Epithelial cell of proximal tubule (primary cell): ENCODE measurements at regions not wholly inside any gene's neighbourhood (a gene's known extent, or its start where the extent isn't known, plus 50 kb on each side); places are given as distances from the start of the nearest gene placed in this dataset.

ENCODE experiments used
- DNase-seq: peaks from one replicate; pipeline ENCODE4 v3.0.0-alpha.2; 2011; ENCODE audit warnings: low read depth
- H3K4me3 ChIP-seq: 2 replicates; pipeline ENCODE4 v1.5.1; 2011; ENCODE audit warnings: low read depth, mild to moderate bottlenecking, low read length
- TF ChIP-seq, protein P1 (sequence below): conservative IDR thresholded peaks from 2 replicates; pipeline ENCODE4 v1.5.1; 2012; ENCODE audit warnings: low read depth, mild to moderate bottlenecking, low read length

DNA sequence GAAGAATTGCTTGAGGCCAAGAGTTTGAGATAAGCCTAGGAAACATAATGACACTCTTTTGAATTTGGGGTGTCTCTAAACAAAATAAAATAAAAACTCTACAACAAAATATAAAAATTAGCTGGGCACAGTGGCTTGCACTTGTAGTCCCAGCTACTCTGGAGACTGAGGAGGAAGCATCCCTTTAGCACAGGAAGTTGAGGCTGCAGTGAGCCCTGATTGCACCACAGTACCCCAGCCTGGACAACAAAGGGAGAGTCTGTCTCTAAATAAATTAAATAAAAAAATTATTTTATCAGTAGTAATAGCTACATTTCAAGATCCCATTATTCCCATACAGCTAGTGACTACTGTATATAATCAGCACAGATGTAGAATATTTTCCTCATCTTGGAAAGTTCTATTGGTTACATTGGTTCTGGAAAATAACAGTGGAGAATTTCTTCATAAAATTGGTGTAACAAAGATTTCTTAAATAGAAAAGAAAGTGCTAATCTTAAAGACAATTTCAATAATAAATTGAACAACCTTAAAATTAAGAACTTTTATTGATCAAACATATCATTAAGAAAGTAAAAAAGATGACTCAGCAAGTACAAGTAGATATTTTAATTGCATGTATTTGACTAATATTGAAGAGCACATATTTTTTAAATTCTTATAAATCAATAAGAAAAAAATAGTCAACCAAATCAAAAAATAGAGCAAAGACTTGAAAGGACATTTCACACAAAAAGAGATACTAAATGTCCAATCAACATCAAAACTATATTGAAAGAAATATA, 90.4 kb upstream of the KYNU start:
- no peak overlapping the region for H3K4me3 ChIP-seq
- TF ChIP-seq, protein P1, sequence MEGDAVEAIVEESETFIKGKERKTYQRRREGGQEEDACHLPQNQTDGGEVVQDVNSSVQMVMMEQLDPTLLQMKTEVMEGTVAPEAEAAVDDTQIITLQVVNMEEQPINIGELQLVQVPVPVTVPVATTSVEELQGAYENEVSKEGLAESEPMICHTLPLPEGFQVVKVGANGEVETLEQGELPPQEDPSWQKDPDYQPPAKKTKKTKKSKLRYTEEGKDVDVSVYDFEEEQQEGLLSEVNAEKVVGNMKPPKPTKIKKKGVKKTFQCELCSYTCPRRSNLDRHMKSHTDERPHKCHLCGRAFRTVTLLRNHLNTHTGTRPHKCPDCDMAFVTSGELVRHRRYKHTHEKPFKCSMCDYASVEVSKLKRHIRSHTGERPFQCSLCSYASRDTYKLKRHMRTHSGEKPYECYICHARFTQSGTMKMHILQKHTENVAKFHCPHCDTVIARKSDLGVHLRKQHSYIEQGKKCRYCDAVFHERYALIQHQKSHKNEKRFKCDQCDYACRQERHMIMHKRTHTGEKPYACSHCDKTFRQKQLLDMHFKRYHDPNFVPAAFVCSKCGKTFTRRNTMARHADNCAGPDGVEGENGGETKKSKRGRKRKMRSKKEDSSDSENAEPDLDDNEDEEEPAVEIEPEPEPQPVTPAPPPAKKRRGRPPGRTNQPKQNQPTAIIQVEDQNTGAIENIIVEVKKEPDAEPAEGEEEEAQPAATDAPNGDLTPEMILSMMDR: no peak
- no peak for DNase-seq

DNA sequence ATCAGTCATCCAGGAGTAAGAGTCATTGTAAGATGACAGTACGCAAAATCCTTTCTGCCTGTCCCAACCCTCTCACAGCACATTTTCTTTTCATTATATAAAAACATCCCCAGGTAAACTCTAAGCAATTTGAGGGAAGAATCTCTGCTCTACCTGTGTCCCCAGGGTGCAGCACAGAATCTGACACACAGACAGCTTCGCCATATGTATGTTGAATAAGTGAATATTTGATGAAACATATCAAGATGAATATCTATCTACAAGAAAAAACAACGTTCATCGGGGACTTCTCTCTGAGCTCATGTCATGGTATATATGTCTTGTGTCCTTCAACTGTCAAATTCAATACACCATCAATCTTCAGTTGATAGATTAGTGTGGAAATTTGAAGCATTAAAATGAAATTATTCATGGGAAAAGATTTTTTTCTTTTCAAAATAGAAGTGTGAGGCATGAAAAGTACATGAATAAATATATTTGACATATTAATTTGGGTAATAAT, 94.5 kb upstream of the KYNU start:
- DNase-seq: no peak
- no peak overlapping the region for H3K4me3 ChIP-seq
- TF ChIP-seq, protein P1: no peak

DNA sequence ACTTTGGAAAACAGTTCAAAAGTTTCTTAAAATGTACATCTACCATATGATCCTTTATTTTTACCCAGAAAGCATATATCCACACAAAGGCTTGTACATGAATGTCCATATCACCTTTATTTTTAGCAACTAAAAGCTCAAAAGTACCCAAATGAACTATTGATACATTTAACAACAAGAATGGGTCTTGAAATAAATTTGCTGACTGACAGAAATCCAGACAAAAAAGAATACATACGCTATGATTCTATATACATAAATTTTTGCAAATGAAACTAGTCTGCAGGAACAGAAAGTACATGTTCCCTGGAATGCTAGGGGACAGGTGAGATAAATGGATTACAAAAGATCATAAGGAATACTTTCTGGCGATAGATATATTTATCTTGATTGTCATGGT, 96.3 kb upstream of the KYNU start:
- TF ChIP-seq, protein P1: no peak
- no peak overlapping the region for H3K4me3 ChIP-seq
- DNase-seq: no peak

DNA sequence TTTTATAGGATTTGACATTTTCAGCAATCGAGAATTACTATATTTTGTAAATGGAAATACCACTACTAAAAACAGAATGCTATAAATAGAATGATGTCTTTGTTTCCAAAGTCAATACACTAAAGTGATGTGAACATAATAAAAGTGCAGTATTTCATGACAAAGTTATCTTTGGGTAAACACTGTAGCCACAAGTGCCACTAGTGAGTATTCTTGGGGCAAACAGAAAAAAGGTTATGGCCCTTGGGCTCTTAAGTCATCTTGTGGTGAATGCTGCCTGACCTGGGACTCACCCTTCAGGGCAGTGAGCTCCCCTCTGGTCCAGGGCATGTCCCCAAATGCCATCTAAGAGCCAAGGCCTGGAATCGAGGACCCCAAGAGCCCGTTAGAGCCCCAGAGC, 99.2 kb upstream of the KYNU start:
- H3K4me3 ChIP-seq: no peak overlapping the region
- TF ChIP-seq, protein P1: no peak
- DNase-seq: no peak

DNA sequence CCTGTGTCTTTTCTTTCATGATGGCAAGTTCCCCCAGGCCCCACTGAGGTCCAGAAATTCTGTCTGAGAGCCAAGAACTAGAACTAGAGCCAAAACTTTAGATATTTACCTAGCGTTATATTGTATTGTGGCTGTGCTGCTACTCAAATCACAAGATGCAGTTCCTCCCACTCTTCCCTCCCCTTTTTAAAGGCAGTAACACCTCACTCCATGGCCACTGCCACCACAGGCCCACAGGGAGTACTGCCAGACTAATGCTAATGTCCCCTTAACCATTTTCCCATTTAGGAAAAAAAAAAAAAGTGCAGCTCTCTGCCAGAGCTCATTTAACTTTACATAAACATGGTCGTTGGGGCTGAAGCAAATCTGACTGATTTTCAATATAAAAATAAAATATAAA, 99.7 kb upstream of the KYNU start:
- TF ChIP-seq, protein P1: no peak
- DNase-seq: no peak
- no peak overlapping the region for H3K4me3 ChIP-seq

DNA sequence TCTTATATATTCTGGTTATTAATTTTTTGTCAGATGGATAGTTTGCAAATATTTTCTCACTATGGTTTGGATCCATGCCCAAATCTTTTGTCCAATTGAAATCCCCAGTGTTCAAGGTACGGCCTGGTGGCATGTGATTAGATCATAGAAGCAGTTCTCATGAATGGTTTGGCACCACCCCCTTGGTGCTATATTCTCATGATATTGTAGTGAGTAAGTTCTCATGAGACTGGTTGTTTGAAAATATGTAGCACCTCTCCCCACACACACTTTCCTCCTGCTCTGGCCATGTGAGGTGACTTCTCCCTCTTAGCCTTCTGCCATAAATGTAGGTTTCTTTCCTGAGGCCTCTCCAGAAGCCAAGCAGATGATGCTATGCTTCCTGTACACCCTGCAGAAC, 107.7 kb upstream of the KYNU start:
- DNase-seq: no peak
- TF ChIP-seq, protein P1: no peak
- no peak overlapping the region for H3K4me3 ChIP-seq

DNA sequence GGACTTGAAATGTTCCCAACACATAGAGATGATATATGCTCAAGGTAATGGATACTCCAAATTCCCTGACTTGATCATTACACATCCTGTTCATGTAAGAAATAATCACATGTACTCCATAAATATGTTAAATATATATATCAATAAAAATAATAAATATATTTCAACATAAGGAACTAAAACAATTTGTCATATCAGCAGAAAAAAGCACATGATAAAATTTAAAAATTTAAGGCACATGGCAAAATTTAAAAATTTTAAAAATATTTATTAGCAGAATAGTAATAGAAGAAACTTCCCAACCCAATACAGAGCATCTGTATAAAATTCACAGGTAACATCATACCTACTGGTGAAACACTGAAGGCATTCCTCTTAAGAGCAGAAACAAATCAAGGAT, 109.6 kb upstream of the KYNU start:
- H3K4me3 ChIP-seq: no peak overlapping the region
- no peak for DNase-seq
- TF ChIP-seq, protein P1: no peak
